Panc1 (cell line): ENCODE measurements at regions not wholly inside any gene's neighbourhood (a gene's known extent, or its start where the extent isn't known, plus 50 kb on each side); places are given as distances from the start of the nearest gene placed in this dataset.

ENCODE experiments used
- CTCF ChIP-seq: fragments of 450-650 bp; IDR thresholded peaks from 2 replicates; pipeline ENCODE4 v1.5.1; 2017; ENCODE audit warnings: mild to moderate bottlenecking
- POLR2AphosphoS5 ChIP-seq: IDR thresholded peaks from 2 replicates; pipeline ENCODE4 v1.6.1; 2012; ENCODE audit warnings: mild to moderate bottlenecking, low read depth, low read length, moderate library complexity
- SIN3A ChIP-seq: IDR thresholded peaks from 2 replicates; pipeline ENCODE4 v1.6.1; 2012; ENCODE audit warnings: low read depth, mild to moderate bottlenecking, low read length, moderate library complexity, borderline replicate concordance; ENCODE audit not compliant: insufficient read depth

GRCh38 chrX:34881671-34882070 lies 60.9 kb upstream of the FAM47B start:
- TF ChIP-seq CTCF (no peak), SIN3A (no peak), POLR2AphosphoS5 (no peak)
